ENCODE measurements at regions not wholly inside any gene's neighbourhood (a gene's known extent, or its start where the extent isn't known, plus 50 kb on each side); places are given as distances from the start of the nearest gene placed in this dataset.

DNA sequence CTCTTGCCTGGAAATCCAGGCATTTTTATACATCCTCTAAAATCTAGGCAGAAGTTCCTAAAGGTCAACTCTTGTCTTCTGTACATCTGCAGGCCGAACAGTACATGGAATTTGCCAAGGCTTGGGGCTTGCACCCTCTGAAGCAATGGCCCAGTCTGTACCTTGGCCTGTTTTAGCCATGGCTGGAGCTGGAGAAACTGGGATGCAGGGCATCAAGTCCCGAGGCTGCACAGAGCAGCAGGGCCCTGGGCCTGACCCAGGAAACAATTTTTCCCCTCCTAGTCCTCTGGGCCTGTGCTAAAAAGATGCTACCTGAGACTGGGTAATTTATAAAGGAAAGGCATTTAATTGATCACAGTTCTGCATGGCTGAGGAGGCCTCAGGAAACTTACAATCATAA is 520.8 kb upstream of the MIR17HG start:
- Mint-ChIP-seq H3K4me1 (no peaks in the 10 kb centered on the region), H3K4me3 (no peak overlapping the region), H3K27me3 (no peaks in the 10 kb centered on the region), H3K9me3 (peaks cover 5% of the 10 kb centered on the region), H3K36me3 (ENCODE audit: low read depth) (no peaks in the 10 kb centered on the region), H3K27ac (no peak overlapping the region)
- DNase-seq (no peak), ATAC-seq (ENCODE audit: low read depth) (no peak)
- POLR2A ChIA-PET = no interaction called here
- intact Hi-C loops (cut with micrococcal nuclease) = no loop called here
- CTCF ChIA-PET = no interaction called here
- TF ChIP-seq, protein P1, sequence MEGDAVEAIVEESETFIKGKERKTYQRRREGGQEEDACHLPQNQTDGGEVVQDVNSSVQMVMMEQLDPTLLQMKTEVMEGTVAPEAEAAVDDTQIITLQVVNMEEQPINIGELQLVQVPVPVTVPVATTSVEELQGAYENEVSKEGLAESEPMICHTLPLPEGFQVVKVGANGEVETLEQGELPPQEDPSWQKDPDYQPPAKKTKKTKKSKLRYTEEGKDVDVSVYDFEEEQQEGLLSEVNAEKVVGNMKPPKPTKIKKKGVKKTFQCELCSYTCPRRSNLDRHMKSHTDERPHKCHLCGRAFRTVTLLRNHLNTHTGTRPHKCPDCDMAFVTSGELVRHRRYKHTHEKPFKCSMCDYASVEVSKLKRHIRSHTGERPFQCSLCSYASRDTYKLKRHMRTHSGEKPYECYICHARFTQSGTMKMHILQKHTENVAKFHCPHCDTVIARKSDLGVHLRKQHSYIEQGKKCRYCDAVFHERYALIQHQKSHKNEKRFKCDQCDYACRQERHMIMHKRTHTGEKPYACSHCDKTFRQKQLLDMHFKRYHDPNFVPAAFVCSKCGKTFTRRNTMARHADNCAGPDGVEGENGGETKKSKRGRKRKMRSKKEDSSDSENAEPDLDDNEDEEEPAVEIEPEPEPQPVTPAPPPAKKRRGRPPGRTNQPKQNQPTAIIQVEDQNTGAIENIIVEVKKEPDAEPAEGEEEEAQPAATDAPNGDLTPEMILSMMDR (IDR thresholded peaks at IDR 0.05) = no peak

DNA sequence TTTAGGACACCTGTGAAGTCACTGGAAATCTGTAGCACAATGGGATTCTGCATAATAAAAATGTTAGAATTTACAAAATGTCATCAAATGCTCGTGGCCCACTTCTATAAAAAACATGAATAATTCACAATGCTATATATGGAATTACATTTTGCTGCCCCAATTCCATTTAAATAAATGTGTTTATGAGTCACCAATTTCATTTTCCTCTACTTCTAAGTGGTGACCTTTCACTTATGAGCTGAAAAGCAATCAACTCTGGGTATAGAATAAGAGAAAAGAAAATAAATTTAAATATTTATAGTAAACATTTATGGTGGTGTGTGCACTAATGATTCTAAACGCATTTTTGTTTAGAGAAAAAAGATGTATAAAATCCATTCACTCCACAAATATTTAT is 516.7 kb upstream of the MIR17HG start:
- H3K9me3 Mint-ChIP-seq = peaks cover 9% of the 10 kb centered on the region
- TF ChIP-seq, protein P1 (IDR thresholded peaks at IDR 0.05) = no peak
- DNase-seq (no peak), ATAC-seq (ENCODE audit: low read depth) (no peak)
- intact Hi-C loops (cut with micrococcal nuclease) = no loop called here
- ChIA-PET CTCF (no interaction called here), POLR2A (no interaction called here)
- H3K27ac Mint-ChIP-seq = no peak overlapping the region
- H3K27me3 Mint-ChIP-seq = no peaks in the 10 kb centered on the region
- H3K36me3 Mint-ChIP-seq (ENCODE audit: low read depth) = no peaks in the 10 kb centered on the region
- H3K4me3 Mint-ChIP-seq = no peak overlapping the region
- no peaks in the 10 kb centered on the region for H3K4me1 Mint-ChIP-seq

DNA sequence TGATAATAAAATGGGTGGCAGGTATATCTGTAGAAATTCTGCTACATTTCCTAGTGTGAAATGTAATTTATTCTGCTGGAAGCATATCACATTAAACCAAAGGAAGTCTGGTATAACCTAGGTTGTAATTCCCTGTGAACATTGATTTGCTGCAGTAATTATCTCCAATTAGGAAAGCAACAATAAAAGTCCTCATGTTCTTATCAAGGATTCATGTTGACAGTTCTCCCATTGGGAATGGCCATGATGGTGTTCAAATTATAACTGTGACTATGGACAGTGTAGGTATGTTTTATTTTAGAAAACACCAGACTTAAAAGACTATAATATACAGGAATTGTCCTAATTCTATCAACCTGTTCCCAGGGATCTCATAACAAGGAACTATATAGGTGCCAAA is 513.5 kb upstream of the MIR17HG start:
- CTCF ChIA-PET = no interaction called here
- intact Hi-C loops (cut with micrococcal nuclease) = no loop called here
- H3K4me3 Mint-ChIP-seq = no peak overlapping the region

DNA sequence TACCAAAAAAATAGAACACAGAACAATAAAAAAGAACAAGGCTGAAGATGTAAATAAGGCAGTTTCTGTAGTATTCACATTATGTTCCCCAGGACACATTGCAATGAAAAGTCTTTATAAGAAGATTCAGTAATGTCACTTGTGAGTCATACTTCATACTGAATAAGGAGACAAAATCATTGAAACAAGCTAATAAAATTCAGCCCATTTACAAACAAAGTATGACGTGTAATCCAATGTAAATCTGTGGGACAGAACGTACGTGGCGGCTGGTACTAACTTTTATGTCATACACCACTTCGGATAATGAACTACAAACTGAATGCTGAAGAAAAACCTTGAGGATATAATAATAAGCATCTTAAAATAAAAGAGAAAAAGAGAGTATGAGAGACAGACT is 512.8 kb upstream of the MIR17HG start:
- no peak overlapping the region for H3K4me3 Mint-ChIP-seq
- no peaks in the 10 kb centered on the region for H3K4me1 Mint-ChIP-seq
- no peaks in the 10 kb centered on the region for H3K27me3 Mint-ChIP-seq

More for the DNA sequence above, 513.5 kb upstream of the MIR17HG start:
- TF ChIP-seq, protein P1 (IDR thresholded peaks at IDR 0.05) = no peak
- Mint-ChIP-seq H3K27ac (no peak overlapping the region), H3K27me3 (no peaks in the 10 kb centered on the region), H3K36me3 (ENCODE audit: low read depth) (no peaks in the 10 kb centered on the region), H3K9me3 (peaks cover 13% of the 10 kb centered on the region), H3K4me1 (no peaks in the 10 kb centered on the region)
- POLR2A ChIA-PET = no interaction called here
- DNase-seq (no peak), ATAC-seq (ENCODE audit: low read depth) (no peak)

DNA sequence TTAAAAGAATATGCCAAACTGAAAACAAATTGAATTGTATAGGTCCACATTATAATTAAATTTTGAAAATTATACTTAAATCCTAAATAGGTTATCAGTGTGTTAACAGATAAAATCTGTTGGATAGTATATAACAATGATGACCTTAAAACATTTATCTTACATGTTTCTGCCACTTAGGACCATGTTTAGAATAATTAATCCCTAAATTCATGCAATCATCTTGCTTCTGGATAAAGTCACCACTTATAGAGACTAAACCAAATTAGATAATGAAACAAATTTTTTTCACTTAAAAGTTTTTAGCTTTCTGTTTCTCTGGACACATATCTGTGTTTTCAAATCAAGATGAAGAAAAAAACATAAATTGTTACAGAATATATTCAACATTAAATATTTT is 511.7 kb upstream of the MIR17HG start:
- CTCF ChIA-PET = no interaction called here
- H3K9me3 Mint-ChIP-seq = peaks cover 19% of the 10 kb centered on the region
- no peaks in the 10 kb centered on the region for H3K27me3 Mint-ChIP-seq
- ATAC-seq (ENCODE audit: low read depth) (no peak), DNase-seq (no peak)
- POLR2A ChIA-PET = no interaction called here
- no peak overlapping the region for H3K4me3 Mint-ChIP-seq
- no peak overlapping the region for H3K27ac Mint-ChIP-seq
- TF ChIP-seq, protein P1 (IDR thresholded peaks at IDR 0.05) = no peak
- intact Hi-C loops (cut with micrococcal nuclease) = no loop called here
- no peaks in the 10 kb centered on the region for H3K4me1 Mint-ChIP-seq
- no peaks in the 10 kb centered on the region for H3K36me3 Mint-ChIP-seq (ENCODE audit: low read depth)

More for the DNA sequence above, 512.8 kb upstream of the MIR17HG start:
- intact Hi-C loops (cut with micrococcal nuclease) = no loop called here
- TF ChIP-seq, protein P1 (IDR thresholded peaks at IDR 0.05) = no peak
- ATAC-seq (ENCODE audit: low read depth) (no peak), DNase-seq (no peak)
- Mint-ChIP-seq H3K27ac (no peak overlapping the region), H3K9me3 (peaks cover 13% of the 10 kb centered on the region), H3K36me3 (ENCODE audit: low read depth) (no peaks in the 10 kb centered on the region)
- ChIA-PET CTCF (no interaction called here), POLR2A (no interaction called here)
